Stimulated activated CD4-positive, alpha-beta T cell treated with anti-CD3 and anti-CD28 coated beads, Interleukin-12 subunit alpha, Interleukin-12 subunit beta, amount 100 ng/mL, for 24 hours (primary cell): ENCODE measurements at regions not wholly inside any gene's neighbourhood (a gene's known extent, or its start where the extent isn't known, plus 50 kb on each side); places are given as distances from the start of the nearest gene placed in this dataset.
"Not testable (repeated sequence)": the region's sequence is repeated elsewhere in the genome, so short reads cannot be mapped to it uniquely, and the experiment has no call there.

Experiments
- DNase-seq, 2 experiments: peaks; one replicate each; pipeline ENCODE4 v3.0.0-alpha.2; 2020; ENCODE audit warnings: low read depth in 2 of 2

- no peak for DNase-seq
Observed at GRCh38 chr5:61215996-61216395, 53.7 kb upstream of the SMIM15 start.

- DNase-seq: no peak
Observed at GRCh38 chr5:61216741-61217140, 54.5 kb upstream of the SMIM15 start.

GRCh38 chr5:61217214-61217613, 54.9 kb upstream of the SMIM15 start:
- DNase-seq: no peak

GRCh38 chr5:61228229-61228628, 66.0 kb upstream of the SMIM15 start:
- DNase-seq: no peak

GRCh38 chr5:61228691-61229280, 66.5 kb upstream of the SMIM15 start:
- DNase-seq: no peak

- no peak for DNase-seq
Observed at GRCh38 chr5:61229416-61229815, 67.1 kb upstream of the SMIM15 start.

GRCh38 chr5:61230492-61230891, 68.2 kb upstream of the SMIM15 start:
- DNase-seq: no peak

- DNase-seq: no peak
Observed at GRCh38 chr5:61231813-61232212, 69.5 kb upstream of the SMIM15 start.

GRCh38 chr5:61232490-61233050, 70.3 kb upstream of the SMIM15 start:
- no peak for DNase-seq

- DNase-seq: no peak
Observed at GRCh38 chr5:61234019-61234418, 71.8 kb upstream of the SMIM15 start.

GRCh38 chr5:61236715-61237114, 74.4 kb upstream of the SMIM15 start:
- not testable (repeated sequence) for DNase-seq

- DNase-seq: no peak
Observed at GRCh38 chr5:61245486-61245885, 83.2 kb upstream of the SMIM15 start.

- DNase-seq: no peak
Observed at GRCh38 chr5:61245936-61246335, 83.7 kb upstream of the SMIM15 start.

GRCh38 chr5:61246768-61247307, 84.6 kb upstream of the SMIM15 start:
- no peak for DNase-seq

GRCh38 chr5:61251874-61252642, 80.0 kb upstream of the ZSWIM6 start:
- no peak for DNase-seq

GRCh38 chr5:61252643-61252925, 79.5 kb upstream of the ZSWIM6 start:
- DNase-seq: no peak

- DNase-seq: no peak
Observed at GRCh38 chr5:61253547-61253946, 78.5 kb upstream of the ZSWIM6 start.

- DNase-seq: no peak
Observed at GRCh38 chr5:61254969-61255555, 77.0 kb upstream of the ZSWIM6 start.

- DNase-seq: no peak
Observed at GRCh38 chr5:61256474-61256873, 75.6 kb upstream of the ZSWIM6 start.

- DNase-seq: no peak
Observed at GRCh38 chr5:61257421-61257820, 74.6 kb upstream of the ZSWIM6 start.

- DNase-seq: no peak
Observed at GRCh38 chr5:61261136-61261535, 70.9 kb upstream of the ZSWIM6 start.

GRCh38 chr5:61262080-61262479, 70.0 kb upstream of the ZSWIM6 start:
- no peak for DNase-seq

- DNase-seq: no peak
Observed at GRCh38 chr5:61263072-61263471, 69.0 kb upstream of the ZSWIM6 start.
